ENCODE measurements at regions not wholly inside any gene's neighbourhood (a gene's known extent, or its start where the extent isn't known, plus 50 kb on each side); places are given as distances from the start of the nearest gene placed in this dataset.
"Not testable (repeated sequence)": the region's sequence is repeated elsewhere in the genome, so short reads cannot be mapped to it uniquely, and the experiment has no call there.

GRCh38 chr2:217366966-217367365 is 507.1 kb upstream of the TNP1 start:
- DNase-seq (ENCODE audit: low spot score) = no peak

GRCh38 chr2:217366266-217366895 is 506.5 kb upstream of the TNP1 start:
- no peak for DNase-seq (ENCODE audit: low spot score)

GRCh38 chr2:217365656-217366055 is 505.8 kb upstream of the TNP1 start:
- DNase-seq (ENCODE audit: low spot score) = no peak

GRCh38 chr2:217364224-217364623 is 504.4 kb upstream of the TNP1 start:
- DNase-seq (ENCODE audit: low spot score) = no peak

DNA sequence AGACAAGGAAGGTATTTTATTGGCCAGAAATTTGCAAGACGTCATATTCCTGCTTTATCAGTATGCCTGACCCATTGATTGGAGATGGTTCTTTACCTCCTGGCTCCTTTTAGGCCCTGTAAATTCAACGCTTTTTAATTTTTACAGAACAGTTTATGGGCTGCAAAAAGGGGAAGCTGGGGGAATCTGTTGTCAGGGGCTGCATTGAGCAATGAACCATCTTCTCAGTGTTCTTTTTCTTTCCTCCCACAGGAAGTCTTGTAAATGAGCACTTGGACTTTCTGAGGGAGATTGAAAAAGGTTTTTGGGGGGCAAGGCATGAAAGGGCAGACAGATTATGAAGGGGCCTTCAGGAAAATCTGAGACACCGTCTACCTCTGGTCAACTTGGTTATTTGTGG is 503.6 kb upstream of the TNP1 start:
- no peak for DNase-seq (ENCODE audit: low spot score)

- DNase-seq (ENCODE audit: low spot score) = no peak
Measured at GRCh38 chr2:217362710-217363109, 502.8 kb upstream of the TNP1 start.

DNA sequence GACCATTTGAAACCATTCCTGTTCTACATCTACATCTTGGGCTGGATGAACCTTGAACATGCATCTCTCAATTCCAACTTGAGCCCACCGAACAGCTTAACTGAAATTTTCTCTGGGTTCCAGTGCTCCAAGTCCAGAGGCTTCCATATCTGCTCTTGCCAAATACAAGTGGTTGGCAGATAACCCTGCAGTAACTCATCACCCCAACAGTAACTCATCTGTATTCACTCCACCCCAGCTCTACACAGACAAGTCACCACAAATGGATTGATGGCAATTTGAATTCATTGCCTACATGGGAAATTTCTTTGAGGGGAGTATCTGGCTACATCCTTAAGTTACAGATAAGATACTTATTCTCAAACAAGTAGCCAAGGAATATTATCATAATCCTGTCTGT is 502.4 kb upstream of the TNP1 start:
- DNase-seq (ENCODE audit: low spot score) = no peak

DNA sequence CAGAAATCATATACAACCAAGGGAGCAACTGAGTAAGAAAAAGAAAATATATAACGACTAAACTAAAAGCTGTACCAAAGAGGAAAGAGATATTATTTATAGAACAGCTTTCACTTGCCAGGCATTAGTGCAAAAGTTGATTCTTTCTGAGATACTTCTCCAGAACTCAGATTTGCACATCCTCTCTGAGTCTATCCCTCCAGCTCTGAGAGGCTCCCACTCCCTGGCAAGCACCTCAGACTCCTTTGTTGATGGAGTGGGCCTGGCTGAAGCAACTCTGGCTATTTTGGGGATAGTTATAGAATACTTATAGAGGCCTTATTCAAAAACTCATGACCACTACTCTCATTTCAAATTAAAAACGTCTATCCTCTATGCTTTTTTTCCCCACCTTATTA is 501.6 kb upstream of the TNP1 start:
- no peak for DNase-seq (ENCODE audit: low spot score)

DNA sequence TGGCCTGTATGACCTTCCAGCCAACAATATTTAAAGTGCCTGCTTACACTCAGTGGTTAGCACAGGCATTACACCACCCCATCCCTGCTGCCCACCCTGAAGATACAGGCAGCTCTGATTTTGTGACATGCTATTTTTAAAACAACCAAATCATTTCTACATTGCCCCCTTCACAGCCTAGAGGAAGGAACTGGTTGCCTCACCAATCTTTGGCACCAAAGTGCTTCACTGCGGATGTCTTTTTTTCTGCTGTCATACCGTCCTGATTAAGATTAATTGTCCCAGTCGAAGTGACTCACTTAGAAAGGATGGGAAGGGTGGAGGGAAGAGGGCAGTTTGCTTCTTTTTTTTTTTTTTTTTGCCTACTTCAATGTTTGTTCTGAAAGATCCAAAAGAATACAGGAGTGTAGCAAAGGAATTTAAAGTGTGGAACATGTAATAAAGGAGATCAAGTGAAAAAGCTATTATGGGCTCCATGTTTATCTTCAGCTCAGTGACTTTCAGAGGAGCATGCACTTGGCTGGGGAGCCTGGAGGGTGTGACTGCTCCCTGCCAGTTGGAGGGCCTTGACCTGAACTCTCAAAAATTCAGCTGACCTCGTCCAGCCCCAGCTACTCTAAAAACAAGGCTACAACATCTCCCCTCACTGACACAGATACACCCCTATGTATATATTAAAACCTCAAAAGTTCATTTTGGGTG is 501.1 kb upstream of the TNP1 start:
- no peak for DNase-seq (ENCODE audit: low spot score)

- DNase-seq (ENCODE audit: low spot score) = no peak
Measured at GRCh38 chr2:217360111-217360510, 500.2 kb upstream of the TNP1 start.

- DNase-seq (ENCODE audit: low spot score) = no peak
Measured at GRCh38 chr2:217357886-217358620, 498.2 kb upstream of the TNP1 start.

DNA sequence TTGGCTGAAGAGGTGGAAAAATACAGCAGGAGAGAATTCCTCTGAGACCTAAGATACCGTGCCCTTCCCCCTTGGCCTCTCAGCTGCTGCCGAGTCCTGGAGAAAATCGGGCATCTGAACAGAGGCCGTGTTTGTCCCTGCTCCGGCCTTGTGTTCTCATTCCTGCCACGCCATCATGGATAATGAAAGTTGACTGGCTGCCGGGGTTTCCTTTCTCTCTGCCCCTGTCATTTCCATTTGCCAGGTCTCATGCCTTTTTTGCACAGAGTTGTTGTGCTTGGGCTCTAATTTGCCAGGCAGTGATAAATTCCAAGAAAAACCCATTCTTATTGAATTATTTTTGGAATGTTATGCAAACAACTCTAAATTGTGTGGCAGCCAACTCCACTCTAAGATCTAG is 496.9 kb upstream of the TNP1 start:
- no peak for DNase-seq (ENCODE audit: low spot score)

DNA sequence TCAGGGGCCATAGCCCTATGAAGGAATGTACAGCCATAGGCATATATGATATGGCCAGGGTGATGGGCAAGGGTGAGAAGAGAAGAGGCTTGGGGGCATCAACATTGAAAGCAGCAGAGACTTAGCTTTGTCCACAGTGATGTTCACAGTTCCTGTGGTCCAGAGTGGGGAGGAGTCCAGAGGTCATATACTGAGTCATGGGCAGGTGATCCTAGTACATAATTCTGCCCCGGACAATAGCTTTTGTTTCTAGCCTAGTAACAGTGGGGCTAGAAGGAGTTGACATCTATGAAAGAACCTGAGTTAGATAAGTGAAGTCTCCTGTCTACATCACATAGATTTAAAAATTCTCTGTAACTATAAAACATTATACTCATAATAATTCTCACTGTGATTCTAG is 496.3 kb upstream of the TNP1 start:
- DNase-seq (ENCODE audit: low spot score) = no peak

DNA sequence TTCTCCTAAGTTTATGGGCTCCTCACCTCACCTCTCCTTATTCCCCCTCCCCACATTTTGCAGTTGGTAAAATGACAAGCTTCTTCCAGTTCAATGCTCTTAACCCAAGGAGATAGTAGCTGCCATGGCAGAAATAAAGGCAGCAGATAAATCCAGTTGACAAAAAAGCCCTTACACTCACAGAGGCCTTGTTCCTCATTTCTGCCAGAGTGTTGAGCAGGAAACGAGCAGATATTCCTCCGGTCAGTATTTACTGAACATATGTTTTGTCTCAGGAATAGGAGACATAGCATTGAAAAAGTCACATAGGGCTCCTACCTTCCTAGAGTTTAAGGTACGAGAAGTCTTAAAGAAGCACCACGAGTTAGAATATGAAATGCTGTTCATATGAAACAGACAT is 493.7 kb upstream of the TNP1 start:
- DNase-seq (ENCODE audit: low spot score) = no peak

- no peak for DNase-seq (ENCODE audit: low spot score)
Measured at GRCh38 chr2:217351378-217351777, 491.5 kb upstream of the TNP1 start.

GRCh38 chr2:217349251-217349650 is 489.4 kb upstream of the TNP1 start:
- no peak for DNase-seq (ENCODE audit: low spot score)

GRCh38 chr2:217347630-217348029 is 487.8 kb upstream of the TNP1 start:
- not testable (repeated sequence) for DNase-seq (ENCODE audit: low spot score)

- not testable (repeated sequence) for DNase-seq (ENCODE audit: low spot score)
Measured at GRCh38 chr2:217346043-217346442, 486.2 kb upstream of the TNP1 start.

DNA sequence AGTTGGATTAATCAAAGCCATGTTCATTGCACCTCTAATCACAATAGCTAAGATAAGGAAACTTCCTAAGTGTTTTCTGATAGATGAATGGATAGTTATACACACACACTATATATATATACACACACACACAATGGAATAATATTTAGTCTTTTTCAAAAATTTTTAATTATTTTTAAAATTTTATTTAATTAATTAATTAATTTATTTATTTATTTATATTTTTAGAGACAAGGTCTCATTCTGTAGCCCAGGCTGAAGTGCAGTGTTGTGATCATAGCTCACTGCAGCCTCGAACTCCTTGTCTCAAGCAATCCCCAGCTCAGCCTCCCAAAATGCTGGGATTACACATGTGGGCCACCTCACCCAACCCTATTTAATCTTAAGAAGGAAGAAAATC is 481.0 kb upstream of the TNP1 start:
- DNase-seq (ENCODE audit: low spot score) = no peak

- DNase-seq (ENCODE audit: low spot score) = no peak
Measured at GRCh38 chr2:217340176-217340575, 480.3 kb upstream of the TNP1 start.

DNA sequence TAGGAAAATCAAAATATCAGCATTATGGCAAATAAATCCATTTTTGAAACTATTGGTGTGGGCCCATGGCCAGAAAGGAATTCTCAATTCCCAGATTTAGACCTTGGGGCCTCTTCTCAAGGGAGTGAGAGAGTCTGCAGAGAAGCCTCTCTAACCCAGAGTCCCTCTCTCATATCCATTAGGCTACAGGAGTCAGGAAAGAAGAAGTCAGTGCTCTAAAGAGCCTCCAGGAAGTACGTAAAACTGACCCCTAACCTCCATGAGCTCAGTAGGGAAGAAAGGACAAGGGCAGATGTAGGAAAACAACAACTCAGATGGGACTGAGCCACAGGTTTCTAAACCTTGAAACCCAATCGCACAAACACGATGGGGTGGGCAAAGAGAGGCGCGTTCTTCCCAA is 479.9 kb upstream of the TNP1 start:
- DNase-seq (ENCODE audit: low spot score) = no peak

DNA sequence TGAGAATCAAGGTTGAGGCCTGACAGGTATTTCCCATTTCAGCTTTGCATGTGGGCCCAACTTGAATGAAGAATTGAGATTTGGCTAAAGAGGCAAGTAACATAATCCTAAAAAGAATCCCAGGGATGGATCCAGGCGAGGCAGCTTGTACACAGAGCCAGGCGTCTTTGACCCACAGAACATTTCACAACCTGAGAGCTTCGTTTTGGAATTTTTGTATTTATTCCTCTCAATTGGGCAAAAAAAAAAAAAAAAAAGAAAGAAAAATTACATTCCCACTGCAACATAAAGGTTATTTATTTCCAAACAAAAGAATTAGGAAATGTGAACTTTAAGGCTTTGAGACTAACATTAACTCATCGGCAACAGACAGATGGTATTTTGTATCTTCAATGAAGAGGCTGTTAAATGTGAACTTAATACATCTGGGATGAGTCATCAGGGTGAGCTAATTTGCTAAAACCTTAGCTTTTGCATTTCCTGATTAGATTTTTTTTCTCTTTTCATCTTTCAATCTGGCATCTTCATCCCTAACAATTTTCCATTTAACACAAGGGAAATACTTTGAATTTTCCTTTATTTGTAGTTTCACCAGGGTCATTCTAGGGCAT is 478.5 kb upstream of the TNP1 start:
- DNase-seq (ENCODE audit: low spot score) = no peak

- DNase-seq (ENCODE audit: low spot score) = no peak
Measured at GRCh38 chr2:217337771-217338170, 477.9 kb upstream of the TNP1 start.
